Panc1 (cell line): ENCODE measurements at regions not wholly inside any gene's neighbourhood (a gene's known extent, or its start where the extent isn't known, plus 50 kb on each side); places are given as distances from the start of the nearest gene placed in this dataset.

Experiments used
- CTCF ChIP-seq: fragments of 450-650 bp; IDR thresholded peaks from 2 replicates; pipeline ENCODE4 v1.5.1; 2017; ENCODE audit warnings: mild to moderate bottlenecking
- POLR2AphosphoS5 ChIP-seq: IDR thresholded peaks from 2 replicates; pipeline ENCODE4 v1.6.1; 2012; ENCODE audit warnings: mild to moderate bottlenecking, low read depth, low read length, moderate library complexity
- REST ChIP-seq, 2 experiments: IDR thresholded peaks; 2 replicates each; pipeline ENCODE4 v1.6.1; 2011 to 2012; ENCODE audit warnings: low read depth in 2 of 2, control low read depth in 1 of 2, low read length in 1 of 2, mild to moderate bottlenecking in 1 of 2, moderate library complexity in 1 of 2; ENCODE audit not compliant: insufficient read depth in 1 of 2
- SIN3A ChIP-seq: IDR thresholded peaks from 2 replicates; pipeline ENCODE4 v1.6.1; 2012; ENCODE audit warnings: low read depth, mild to moderate bottlenecking, low read length, moderate library complexity, borderline replicate concordance; ENCODE audit not compliant: insufficient read depth
- TCF7L2 ChIP-seq: IDR thresholded peaks from 2 replicates; pipeline ENCODE4 v1.6.1; 2011; ENCODE audit warnings: mild to moderate bottlenecking, low read depth, low read length, inconsistent platforms

GRCh38 chr1:172764378-172764777, 105.5 kb downstream of the FASLG start:
- TF ChIP-seq CTCF: no peak
- TF ChIP-seq POLR2AphosphoS5: no peak
- TF ChIP-seq REST (IDR thresholded peaks at IDR 0.05; ENCODE audit: insufficient read depth in 1 of 2, low read depth in 2 of 2, low read length in 1 of 2): no peak
- TF ChIP-seq SIN3A: no peak
- TF ChIP-seq TCF7L2: no peak
